Cardiac fibroblast (primary cell): ENCODE measurements at regions not wholly inside any gene's neighbourhood (a gene's known extent, or its start where the extent isn't known, plus 50 kb on each side); places are given as distances from the start of the nearest gene placed in this dataset.

Source experiments
- DNase-seq, 2 donors: peaks; one replicate each; pipeline versions ENCODE4 v3.0.0 to v3.0.0-alpha.2; 2010; ENCODE audit warnings: low read depth in 2 of 2
- H3K4me3 ChIP-seq, 2 donors: replicated peaks in 1 of 2; 1 replicate in 1 of 2; 2 replicates in 1 of 2; pipeline ENCODE4 v1.5.1; 2011; ENCODE audit warnings: low read depth in 2 of 2, low read length in 2 of 2, mild to moderate bottlenecking in 2 of 2, moderate library complexity in 1 of 2
- CTCF ChIP-seq: IDR thresholded peaks from one replicate; pipeline ENCODE4 v1.5.1; 2011; ENCODE audit warnings: low read depth, mild to moderate bottlenecking, low read length, inconsistent platforms

- TF ChIP-seq CTCF = no peak
- no peak for DNase-seq
- H3K4me3 ChIP-seq = no peak overlapping the region
These were observed 404.9 kb downstream of the BCL11B start for GRCh38 chr14:98867146-98867545.

- no peak overlapping the region for H3K4me3 ChIP-seq
- TF ChIP-seq CTCF = no peak
- no peak for DNase-seq
These were observed 404.3 kb downstream of the BCL11B start for GRCh38 chr14:98867726-98868125.

DNA sequence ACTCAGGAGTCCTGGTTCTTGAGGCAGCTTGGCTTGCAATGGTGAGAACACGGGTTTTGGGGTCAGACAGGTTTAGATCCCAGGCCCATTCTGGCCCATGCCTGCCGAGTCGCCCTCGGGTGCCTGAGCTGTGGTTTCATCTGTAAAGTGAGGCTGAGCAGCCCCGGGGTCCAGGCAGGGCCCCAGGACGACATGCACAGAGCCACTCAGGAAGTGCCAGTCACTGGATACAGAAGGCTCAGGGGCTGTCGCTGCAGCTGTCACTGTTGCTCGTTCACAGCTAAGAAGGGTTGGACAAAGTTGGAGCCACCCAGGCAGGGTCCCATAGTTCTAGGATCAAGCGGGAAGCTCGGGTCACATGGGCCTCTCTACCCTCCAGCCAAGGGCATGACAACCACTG is 403.1 kb downstream of the BCL11B start:
- no peak overlapping the region for H3K4me3 ChIP-seq
- no peak for DNase-seq
- no peak for TF ChIP-seq CTCF

- no peak for TF ChIP-seq CTCF
- H3K4me3 ChIP-seq = no peak overlapping the region
These were observed 400.2 kb downstream of the BCL11B start for GRCh38 chr14:98871796-98872195.

DNA sequence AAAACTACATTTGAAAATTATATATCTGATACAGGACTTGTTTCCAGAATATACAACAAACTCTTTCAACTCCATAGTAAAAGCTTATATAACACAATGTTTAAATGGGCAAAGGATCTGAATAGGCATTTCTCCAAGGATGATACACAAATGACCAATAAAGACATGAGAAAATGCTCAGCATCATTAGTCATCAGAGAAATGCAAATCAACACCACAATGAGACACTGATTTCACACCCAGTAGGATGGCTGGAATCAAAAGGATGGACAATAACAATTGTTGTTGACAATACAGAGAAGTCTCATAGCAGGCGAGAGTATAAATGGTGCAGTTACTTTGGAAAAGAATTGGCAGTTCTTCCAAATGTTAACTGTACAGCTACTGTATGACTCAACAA is 394.9 kb downstream of the BCL11B start:
- no peak for DNase-seq
- no peak overlapping the region for H3K4me3 ChIP-seq
- TF ChIP-seq CTCF = no peak

More at GRCh38 chr14:98871796-98872195, 400.2 kb downstream of the BCL11B start:
- no peak for DNase-seq

GRCh38 chr14:98878282-98878681 is 393.7 kb downstream of the BCL11B start:
- DNase-seq = no peak
- TF ChIP-seq CTCF = no peak
- H3K4me3 ChIP-seq = no peak overlapping the region

GRCh38 chr14:98886982-98887381 is 385.0 kb downstream of the BCL11B start:
- TF ChIP-seq CTCF = no peak
- no peak overlapping the region for H3K4me3 ChIP-seq
- no peak for DNase-seq
